KG1 (cell line): ENCODE measurements at regions not wholly inside any gene's neighbourhood (a gene's known extent, or its start where the extent isn't known, plus 50 kb on each side); places are given as distances from the start of the nearest gene placed in this dataset.

Source experiments
- DNase-seq: peaks from one replicate; lab custom pipeline; 2025; lab: John Stamatoyannopoulos, UW

- DNase-seq = no peak
These were observed 439.2 kb downstream of the SETBP1 start for GRCh38 chr18:45119876-45120275.

DNA sequence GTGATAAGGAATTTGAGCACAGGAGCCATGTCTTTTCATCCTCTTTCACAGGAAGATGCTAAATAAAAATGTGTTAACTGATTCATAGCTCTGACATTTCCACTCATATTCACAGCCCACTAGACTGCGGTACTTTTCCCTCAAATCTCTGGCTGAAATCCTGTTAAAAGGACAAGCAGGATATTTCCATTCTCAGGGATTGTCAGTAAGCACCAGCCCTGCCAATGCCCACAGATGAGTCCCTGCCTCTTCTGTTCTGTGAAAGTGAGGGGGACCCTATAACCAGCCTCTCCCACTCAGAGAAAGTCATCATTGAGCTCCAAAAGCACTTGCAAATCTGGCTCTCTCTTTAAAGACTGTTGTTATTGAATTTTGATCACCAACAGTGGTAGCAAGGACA, 440.5 kb downstream of the SETBP1 start:
- DNase-seq = no peak

GRCh38 chr18:45122506-45122905, 441.8 kb downstream of the SETBP1 start:
- no peak for DNase-seq

DNA sequence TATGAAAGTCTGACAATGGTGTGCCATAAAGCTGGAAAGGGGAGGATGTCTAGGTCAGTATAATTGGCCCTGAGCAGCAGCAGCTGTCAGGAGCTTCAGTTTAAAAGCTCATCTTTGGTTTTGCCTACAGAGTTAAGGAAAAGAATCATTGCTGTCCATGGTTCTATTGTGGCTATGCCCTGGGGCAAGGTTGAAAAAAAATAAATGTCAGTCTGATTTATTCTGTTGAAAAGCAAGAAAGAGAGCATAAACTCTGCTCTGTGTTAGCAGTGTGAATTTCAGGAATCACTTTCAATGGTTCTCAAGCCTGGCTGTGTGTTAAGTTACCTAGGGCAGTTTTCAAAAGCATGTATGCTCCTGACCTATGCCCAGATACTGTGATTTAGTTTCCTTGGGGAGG, 446.7 kb downstream of the SETBP1 start:
- DNase-seq = no peak

DNA sequence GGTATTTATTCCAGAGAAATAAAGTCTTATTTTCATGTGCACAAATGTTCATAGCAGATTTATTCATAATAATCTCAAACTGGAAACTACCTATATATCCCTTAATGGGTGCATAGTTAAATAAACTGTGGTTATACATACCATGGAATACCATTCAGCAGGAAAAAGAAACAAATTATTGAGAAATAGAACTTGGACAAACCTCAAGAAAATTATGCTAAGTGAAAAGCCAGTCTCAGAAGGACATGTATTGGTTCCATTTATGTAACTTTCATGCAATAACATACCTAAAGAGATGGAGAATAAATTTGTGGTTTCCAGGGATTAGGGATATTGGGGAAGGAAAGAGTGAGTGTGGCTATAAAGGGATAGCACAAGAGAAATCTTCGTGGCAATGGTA, 452.6 kb downstream of the SETBP1 start:
- DNase-seq = no peak

- DNase-seq = no peak
These were observed 455.8 kb downstream of the SETBP1 start for GRCh38 chr18:45136381-45137086.

GRCh38 chr18:45137087-45137419, 456.4 kb downstream of the SETBP1 start:
- peak; percentile 20 for DNase-seq

GRCh38 chr18:45139478-45139877, 458.8 kb downstream of the SETBP1 start:
- DNase-seq = no peak

GRCh38 chr18:45142868-45143267, 462.2 kb downstream of the SETBP1 start:
- no peak for DNase-seq

DNA sequence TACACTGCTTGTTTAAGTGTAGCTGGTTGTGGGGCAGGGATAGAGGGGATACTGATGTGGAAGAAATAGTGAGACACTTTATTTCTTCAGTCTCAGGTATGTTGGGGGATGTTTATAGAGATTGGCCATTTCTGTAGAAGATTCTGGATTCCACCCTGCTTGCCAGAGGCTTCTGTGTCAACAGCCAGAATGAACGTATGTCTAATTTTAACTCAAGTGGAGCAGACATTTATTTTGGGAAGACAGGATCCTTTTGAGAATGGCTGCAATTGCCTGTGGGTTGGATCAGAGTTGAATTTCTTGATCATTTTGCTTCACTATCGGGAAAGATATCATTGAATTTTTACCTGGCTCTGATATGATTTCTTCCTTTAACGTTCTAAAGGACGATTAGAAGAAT, 465.6 kb upstream of the SLC14A2 start:
- DNase-seq = no peak

GRCh38 chr18:45151645-45152044, 463.6 kb upstream of the SLC14A2 start:
- no peak for DNase-seq

GRCh38 chr18:45155526-45155925, 459.8 kb upstream of the SLC14A2 start:
- DNase-seq = no peak

- DNase-seq = no peak
These were observed 458.3 kb upstream of the SLC14A2 start for GRCh38 chr18:45156946-45157345.

DNA sequence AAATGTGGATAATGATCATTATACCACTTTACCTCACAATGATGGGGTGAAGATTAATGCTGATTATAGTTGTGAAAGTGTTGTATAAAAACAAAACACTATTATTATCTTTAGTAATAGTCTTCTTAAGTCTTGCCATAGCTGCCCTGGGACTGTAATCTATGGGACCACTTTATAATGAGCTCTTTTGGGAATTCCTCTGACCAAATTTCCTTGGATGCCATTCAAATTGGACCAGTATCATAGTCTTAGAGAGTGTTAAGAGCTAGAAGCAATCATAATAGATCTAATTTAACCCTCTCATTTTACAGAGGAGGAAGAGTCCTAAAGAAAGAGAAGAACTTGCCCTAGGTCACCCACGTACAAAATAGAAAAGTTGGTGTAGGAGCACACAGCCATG, 457.7 kb upstream of the SLC14A2 start:
- no peak for DNase-seq

GRCh38 chr18:45161850-45162249, 453.4 kb upstream of the SLC14A2 start:
- peak; percentile 21 for DNase-seq

DNA sequence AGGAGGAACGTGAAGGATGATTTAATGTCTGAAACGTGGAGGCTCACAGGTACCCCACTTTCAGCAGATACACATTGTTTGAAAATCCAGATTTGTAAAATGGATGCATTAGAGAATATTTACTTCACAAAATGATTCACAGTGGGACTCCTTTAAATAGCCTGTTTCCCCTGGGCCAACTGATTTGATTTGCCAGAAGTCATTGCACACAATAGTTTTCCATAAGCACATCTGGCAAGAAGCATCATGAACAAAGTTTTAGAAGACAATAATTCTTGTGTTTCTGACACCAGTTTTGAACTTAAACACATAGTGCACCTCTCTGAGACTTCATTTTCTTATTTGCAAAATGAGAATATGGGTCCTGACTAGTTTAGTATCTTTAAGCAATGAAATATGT, 451.4 kb upstream of the SLC14A2 start:
- DNase-seq = no peak

DNA sequence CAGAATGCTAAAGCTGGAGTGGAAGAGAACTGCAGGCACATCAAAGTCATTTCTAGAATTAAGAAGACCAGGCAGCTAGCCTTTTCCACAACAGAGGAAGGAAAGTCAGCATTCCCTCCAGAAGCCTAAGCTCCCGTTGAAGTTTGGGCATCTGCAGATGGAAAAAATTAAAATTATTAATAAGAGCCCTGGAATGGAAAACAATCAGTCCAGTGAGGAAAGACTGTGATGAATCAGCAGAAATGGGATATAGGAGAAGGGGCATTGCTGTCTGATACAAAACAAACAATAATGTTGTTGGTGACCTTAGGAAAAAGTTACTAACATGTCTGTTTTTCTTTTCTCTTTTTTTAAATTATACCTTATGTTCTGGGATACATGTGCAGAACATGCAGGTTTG, 450.7 kb upstream of the SLC14A2 start:
- DNase-seq = no peak

DNA sequence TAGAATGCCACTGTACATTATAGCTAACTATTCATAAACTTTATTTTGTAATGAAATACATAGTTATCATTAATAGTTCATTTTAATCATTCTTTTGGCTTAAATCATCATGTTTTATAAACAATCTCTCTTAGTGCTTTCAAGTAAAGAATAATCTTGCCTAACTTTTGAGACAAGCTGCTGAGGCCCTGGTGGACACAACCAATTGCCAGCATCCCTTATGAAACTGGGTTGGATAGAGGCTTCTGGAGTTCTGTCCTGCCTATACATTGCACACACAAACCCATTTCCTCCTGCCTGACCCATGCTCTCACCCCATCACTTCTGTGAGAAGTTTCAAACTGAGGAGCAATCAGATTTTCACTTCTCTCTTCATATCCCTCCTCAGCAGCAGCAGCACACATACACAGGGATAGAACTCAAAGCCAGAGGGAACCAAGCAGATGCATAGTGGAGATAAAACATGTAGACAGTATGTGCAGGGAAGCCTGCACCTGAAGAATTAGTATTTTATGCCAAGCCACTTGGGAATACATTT, 450.0 kb upstream of the SLC14A2 start:
- DNase-seq = no peak

- DNase-seq = no peak
These were observed 449.4 kb upstream of the SLC14A2 start for GRCh38 chr18:45165871-45166270.

- no peak for DNase-seq
These were observed 448.9 kb upstream of the SLC14A2 start for GRCh38 chr18:45166341-45166835.

DNA sequence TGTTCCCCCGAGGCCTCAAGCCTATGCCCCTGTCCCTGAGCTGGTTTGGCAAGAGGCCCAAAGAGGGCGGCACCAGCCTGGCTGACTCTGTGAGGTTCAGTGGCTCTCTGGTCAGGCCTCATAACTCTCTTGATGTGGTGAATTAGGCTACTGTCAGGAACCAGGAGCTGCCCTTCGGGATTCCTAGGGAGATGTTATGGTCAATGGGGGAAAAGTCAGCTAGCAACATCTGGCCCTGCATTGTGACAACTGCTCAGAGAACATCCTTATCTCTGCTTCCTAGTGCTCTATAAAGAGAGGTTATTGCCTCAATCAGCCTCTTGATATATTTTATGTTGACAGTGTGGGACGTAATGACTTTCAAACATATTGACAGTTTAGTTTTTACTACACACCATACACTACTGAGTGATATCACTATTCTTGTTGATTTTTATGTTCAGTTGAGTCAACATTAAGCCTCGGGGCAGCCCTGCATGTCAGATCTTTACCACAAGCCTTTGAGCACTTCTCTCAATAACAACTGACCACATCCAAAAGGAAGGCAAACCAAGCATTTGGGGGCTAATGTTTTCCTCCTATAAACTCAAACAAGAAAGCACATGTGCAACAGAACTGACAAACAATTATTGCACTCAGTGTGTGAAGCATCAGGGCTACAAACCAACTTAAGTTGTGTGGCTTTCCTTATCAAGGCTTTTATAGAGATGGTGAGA, 448.3 kb upstream of the SLC14A2 start:
- DNase-seq = no peak

DNA sequence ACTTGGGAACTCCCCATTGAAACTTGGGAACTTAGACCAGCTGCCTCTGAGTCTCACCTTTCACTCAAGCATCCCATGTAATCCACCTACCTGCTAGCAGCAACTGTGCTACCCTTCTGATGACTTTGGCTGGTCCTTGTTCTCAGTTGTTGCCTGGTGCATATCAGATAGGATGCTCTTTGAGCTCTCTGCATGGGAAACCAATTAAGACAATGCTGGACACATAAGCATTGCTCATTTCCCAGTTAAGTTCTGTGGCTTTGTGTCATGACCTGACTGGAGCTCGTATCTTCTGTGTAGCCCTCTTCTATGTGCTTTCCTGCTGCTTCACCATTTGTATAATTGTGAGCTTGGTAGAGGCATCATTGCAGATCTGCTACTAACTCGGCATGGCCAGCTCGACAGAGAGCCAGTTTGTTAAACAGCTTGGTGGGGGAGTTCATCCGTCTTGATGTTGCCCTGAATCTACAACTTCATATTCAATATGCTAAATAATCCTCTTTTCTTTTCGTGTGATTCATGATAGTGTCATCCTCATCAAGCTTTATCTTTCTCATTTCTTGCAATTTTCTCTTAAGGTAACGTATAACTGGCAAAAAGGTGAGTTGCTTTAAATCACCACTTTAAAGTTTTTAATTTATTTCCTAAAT, 447.5 kb upstream of the SLC14A2 start:
- DNase-seq = no peak
